ENCODE measurements at regions not wholly inside any gene's neighbourhood (a gene's known extent, or its start where the extent isn't known, plus 50 kb on each side); places are given as distances from the start of the nearest gene placed in this dataset.

- Histone ChIP-seq H3K4me3 (ENCODE audit: insufficient read depth in 1 of 2, low read depth in 1 of 2, low read length in 2 of 2) (no peak overlapping the region), H4K8ac (ENCODE audit: low read length) (no peak overlapping the region), H3K4me1 (ENCODE audit: control insufficient read depth, insufficient read depth, low read depth, low read length) (no peaks in the 10 kb centered on the region), H2BK120ac (ENCODE audit: low read depth, low read length) (no peak overlapping the region), H3K27me3 (ENCODE audit: control insufficient read depth in 1 of 2, insufficient read depth in 1 of 2, low read length in 2 of 2) (no peaks in the 10 kb centered on the region), H3K4me2 (ENCODE audit: low read length, poor library complexity, severe bottlenecking) (no peak overlapping the region), H2BK15ac (ENCODE audit: low read depth, poor library complexity, severe bottlenecking) (no peak overlapping the region), H3K4ac (ENCODE audit: low read depth in 1 of 2, low read length in 2 of 2) (no peak overlapping the region), H2AFZ (ENCODE audit: low read depth, low read length) (no peak overlapping the region), H3K18ac (ENCODE audit: low read depth in 1 of 2, low read length in 2 of 2) (no peak overlapping the region), H2AK5ac (ENCODE audit: low read length, severe bottlenecking) (no peak overlapping the region), H4K91ac (ENCODE audit: low read length) (no peak overlapping the region), H3K27ac (ENCODE audit: low read length, poor library complexity, severe bottlenecking) (no peak overlapping the region), H3K14ac (ENCODE audit: low read length in 2 of 2) (no peak overlapping the region), H3K9ac (ENCODE audit: low read length) (no peak overlapping the region), H3K9me3 (ENCODE audit: control insufficient read depth, low read length) (no peaks in the 10 kb centered on the region), H3K36me3 (ENCODE audit: control insufficient read depth in 1 of 2, insufficient read depth in 2 of 2, low read depth in 1 of 2, low read length in 2 of 2) (no peaks in the 10 kb centered on the region), H2BK12ac (ENCODE audit: low read length in 2 of 2) (no peak overlapping the region), H2BK5ac (ENCODE audit: low read depth, low read length, poor library complexity, severe bottlenecking) (no peak overlapping the region), H3K23ac (ENCODE audit: low read length in 2 of 2) (no peak overlapping the region), H3K79me1 (replicated peaks; ENCODE audit: low read length, poor library complexity, severe bottlenecking) (no peaks in the 10 kb centered on the region)
- DNase-seq, result no peak
These were observed 135.7 kb downstream of the IGF1 start for GRCh38 chr12:102344691-102345090.

- WGBS, result no CpG with 5 or more reads among the region's 1 CpG
- H3K14ac ChIP-seq (ENCODE audit: low read length in 2 of 2), result no peak overlapping the region
- H3K27me3 ChIP-seq (ENCODE audit: control insufficient read depth in 1 of 2, insufficient read depth in 1 of 2, low read length in 2 of 2), result no peaks in the 10 kb centered on the region
- H3K36me3 ChIP-seq (ENCODE audit: control insufficient read depth in 1 of 2, insufficient read depth in 2 of 2, low read depth in 1 of 2, low read length in 2 of 2), result no peaks in the 10 kb centered on the region
- H3K9ac ChIP-seq (ENCODE audit: low read length), result no peak overlapping the region
- H2BK15ac ChIP-seq (ENCODE audit: low read depth, poor library complexity, severe bottlenecking), result no peak overlapping the region
- no peaks in the 10 kb centered on the region for H3K4me1 ChIP-seq (ENCODE audit: control insufficient read depth, insufficient read depth, low read depth, low read length)
- H2BK5ac ChIP-seq (ENCODE audit: low read depth, low read length, poor library complexity, severe bottlenecking), result no peak overlapping the region
- H4K91ac ChIP-seq (ENCODE audit: low read length), result no peak overlapping the region
- no peak for DNase-seq
- H3K4me2 ChIP-seq (ENCODE audit: low read length, poor library complexity, severe bottlenecking), result no peak overlapping the region
- H2BK12ac ChIP-seq (ENCODE audit: low read length in 2 of 2), result no peak overlapping the region
- no peak overlapping the region for H2BK120ac ChIP-seq (ENCODE audit: low read depth, low read length)
- no peak overlapping the region for H3K4me3 ChIP-seq (ENCODE audit: insufficient read depth in 1 of 2, low read depth in 1 of 2, low read length in 2 of 2)
- H4K8ac ChIP-seq (ENCODE audit: low read length), result no peak overlapping the region
- H3K4ac ChIP-seq (ENCODE audit: low read depth in 1 of 2, low read length in 2 of 2), result no peak overlapping the region
- no peak overlapping the region for H3K23ac ChIP-seq (ENCODE audit: low read length in 2 of 2)
- H2AK5ac ChIP-seq (ENCODE audit: low read length, severe bottlenecking), result no peak overlapping the region
- no peak overlapping the region for H3K27ac ChIP-seq (ENCODE audit: low read length, poor library complexity, severe bottlenecking)
- H2AFZ ChIP-seq (ENCODE audit: low read depth, low read length), result no peak overlapping the region
- no peaks in the 10 kb centered on the region for H3K79me1 ChIP-seq (replicated peaks; ENCODE audit: low read length, poor library complexity, severe bottlenecking)
- no peak overlapping the region for H3K18ac ChIP-seq (ENCODE audit: low read depth in 1 of 2, low read length in 2 of 2)
- H3K9me3 ChIP-seq (ENCODE audit: control insufficient read depth, low read length), result no peaks in the 10 kb centered on the region
These were observed 136.8 kb downstream of the IGF1 start for GRCh38 chr12:102343361-102344121.

- no peak overlapping the region for H2AK5ac ChIP-seq (ENCODE audit: low read length, severe bottlenecking)
- H3K9ac ChIP-seq (ENCODE audit: low read length), result no peak overlapping the region
- H3K27me3 ChIP-seq (ENCODE audit: control insufficient read depth in 1 of 2, insufficient read depth in 1 of 2, low read length in 2 of 2), result no peaks in the 10 kb centered on the region
- no peak overlapping the region for H4K8ac ChIP-seq (ENCODE audit: low read length)
- H3K4me1 ChIP-seq (ENCODE audit: control insufficient read depth, insufficient read depth, low read depth, low read length), result no peaks in the 10 kb centered on the region
- 71% methylated on average over 1 of the region's 3 CpGs for WGBS
- no peak overlapping the region for H3K27ac ChIP-seq (ENCODE audit: low read length, poor library complexity, severe bottlenecking)
- no peak overlapping the region for H2BK5ac ChIP-seq (ENCODE audit: low read depth, low read length, poor library complexity, severe bottlenecking)
- no peak overlapping the region for H3K4me3 ChIP-seq (ENCODE audit: insufficient read depth in 1 of 2, low read depth in 1 of 2, low read length in 2 of 2)
- no peak overlapping the region for H3K14ac ChIP-seq (ENCODE audit: low read length in 2 of 2)
- no peak overlapping the region for H3K18ac ChIP-seq (ENCODE audit: low read depth in 1 of 2, low read length in 2 of 2)
- no peaks in the 10 kb centered on the region for H3K79me1 ChIP-seq (replicated peaks; ENCODE audit: low read length, poor library complexity, severe bottlenecking)
- no peaks in the 10 kb centered on the region for H3K9me3 ChIP-seq (ENCODE audit: control insufficient read depth, low read length)
- H3K4me2 ChIP-seq (ENCODE audit: low read length, poor library complexity, severe bottlenecking), result no peak overlapping the region
- no peak overlapping the region for H3K4ac ChIP-seq (ENCODE audit: low read depth in 1 of 2, low read length in 2 of 2)
- H3K23ac ChIP-seq (ENCODE audit: low read length in 2 of 2), result no peak overlapping the region
- no peak overlapping the region for H4K91ac ChIP-seq (ENCODE audit: low read length)
- H2BK120ac ChIP-seq (ENCODE audit: low read depth, low read length), result no peak overlapping the region
- H2BK15ac ChIP-seq (ENCODE audit: low read depth, poor library complexity, severe bottlenecking), result no peak overlapping the region
- DNase-seq, result no peak
- H2BK12ac ChIP-seq (ENCODE audit: low read length in 2 of 2), result no peak overlapping the region
- H2AFZ ChIP-seq (ENCODE audit: low read depth, low read length), result no peak overlapping the region
- no peaks in the 10 kb centered on the region for H3K36me3 ChIP-seq (ENCODE audit: control insufficient read depth in 1 of 2, insufficient read depth in 2 of 2, low read depth in 1 of 2, low read length in 2 of 2)
These were observed 137.9 kb downstream of the IGF1 start for GRCh38 chr12:102342281-102343006.

- Histone ChIP-seq H3K9ac (ENCODE audit: low read length) (no peak overlapping the region), H3K79me1 (replicated peaks; ENCODE audit: low read length, poor library complexity, severe bottlenecking) (no peaks in the 10 kb centered on the region), H3K27ac (ENCODE audit: low read length, poor library complexity, severe bottlenecking) (no peak overlapping the region), H3K18ac (ENCODE audit: low read depth in 1 of 2, low read length in 2 of 2) (no peak overlapping the region), H3K36me3 (ENCODE audit: control insufficient read depth in 1 of 2, insufficient read depth in 2 of 2, low read depth in 1 of 2, low read length in 2 of 2) (no peaks in the 10 kb centered on the region), H3K4me1 (ENCODE audit: control insufficient read depth, insufficient read depth, low read depth, low read length) (no peaks in the 10 kb centered on the region), H2BK120ac (ENCODE audit: low read depth, low read length) (no peak overlapping the region), H3K23ac (ENCODE audit: low read length in 2 of 2) (no peak overlapping the region), H2BK5ac (ENCODE audit: low read depth, low read length, poor library complexity, severe bottlenecking) (no peak overlapping the region), H2BK12ac (ENCODE audit: low read length in 2 of 2) (no peak overlapping the region), H3K14ac (ENCODE audit: low read length in 2 of 2) (no peak overlapping the region), H4K8ac (ENCODE audit: low read length) (no peak overlapping the region), H4K91ac (ENCODE audit: low read length) (no peak overlapping the region), H3K4me3 (ENCODE audit: insufficient read depth in 1 of 2, low read depth in 1 of 2, low read length in 2 of 2) (no peak overlapping the region), H2AK5ac (ENCODE audit: low read length, severe bottlenecking) (no peak overlapping the region), H2BK15ac (ENCODE audit: low read depth, poor library complexity, severe bottlenecking) (no peak overlapping the region), H3K4ac (ENCODE audit: low read depth in 1 of 2, low read length in 2 of 2) (no peak overlapping the region), H3K4me2 (ENCODE audit: low read length, poor library complexity, severe bottlenecking) (no peak overlapping the region), H3K27me3 (ENCODE audit: control insufficient read depth in 1 of 2, insufficient read depth in 1 of 2, low read length in 2 of 2) (no peaks in the 10 kb centered on the region), H2AFZ (ENCODE audit: low read depth, low read length) (no peak overlapping the region), H3K9me3 (ENCODE audit: control insufficient read depth, low read length) (no peaks in the 10 kb centered on the region)
- DNase-seq, result no peak
These were observed 137.1 kb upstream of the PMCH start for GRCh38 chr12:102334765-102335164.

All from mesenchymal stem cell (in vitro differentiated cells and primary cell).